8988T (cell line): ENCODE measurements at regions not wholly inside any gene's neighbourhood (a gene's known extent, or its start where the extent isn't known, plus 50 kb on each side); places are given as distances from the start of the nearest gene placed in this dataset.
"Not testable (repeated sequence)": the region's sequence is repeated elsewhere in the genome, so short reads cannot be mapped to it uniquely, and the experiment has no call there.

Experiments
- DNase-seq: peaks from one replicate; pipeline ENCODE4 v3.0.0; 2011

DNA sequence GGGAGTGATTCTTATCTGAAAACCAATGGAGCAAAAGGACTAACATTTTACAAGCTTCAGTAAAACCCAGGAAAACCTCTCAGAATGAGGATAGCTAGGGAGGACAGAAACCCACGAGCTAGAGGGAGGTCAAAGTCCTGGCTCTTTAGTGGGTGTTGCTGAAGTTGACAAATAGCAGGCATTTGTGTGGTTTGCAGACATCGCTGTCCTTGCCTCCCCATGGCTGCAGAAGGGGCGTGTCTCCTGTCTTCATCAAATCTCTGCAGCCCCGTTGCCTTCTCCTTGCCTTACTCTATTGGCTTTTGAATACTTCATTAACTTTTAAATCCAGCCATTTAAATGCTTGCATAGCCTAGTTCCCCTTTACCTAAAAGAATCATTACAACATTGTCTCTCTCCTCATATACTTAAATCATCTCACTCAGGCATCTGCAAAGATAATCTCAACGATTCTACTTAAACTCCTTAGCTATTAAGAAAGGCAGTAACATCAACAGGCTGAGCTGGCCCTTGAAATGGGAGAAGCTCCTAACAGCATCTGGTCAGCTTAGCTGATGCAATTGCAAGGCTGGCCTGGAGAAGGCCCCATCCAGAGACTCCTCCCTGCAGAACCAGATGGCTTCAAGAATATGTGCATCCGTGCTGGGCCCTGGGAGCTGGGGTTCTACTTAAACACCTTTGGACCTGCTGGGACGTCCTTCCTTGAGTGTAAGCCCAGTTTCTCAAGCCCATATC lies 152.8 kb upstream of the TAS2R1 start:
- DNase-seq, result no peak

- no peak for DNase-seq
These were observed 151.7 kb upstream of the TAS2R1 start for GRCh38 chr5:9781890-9782289.

DNA sequence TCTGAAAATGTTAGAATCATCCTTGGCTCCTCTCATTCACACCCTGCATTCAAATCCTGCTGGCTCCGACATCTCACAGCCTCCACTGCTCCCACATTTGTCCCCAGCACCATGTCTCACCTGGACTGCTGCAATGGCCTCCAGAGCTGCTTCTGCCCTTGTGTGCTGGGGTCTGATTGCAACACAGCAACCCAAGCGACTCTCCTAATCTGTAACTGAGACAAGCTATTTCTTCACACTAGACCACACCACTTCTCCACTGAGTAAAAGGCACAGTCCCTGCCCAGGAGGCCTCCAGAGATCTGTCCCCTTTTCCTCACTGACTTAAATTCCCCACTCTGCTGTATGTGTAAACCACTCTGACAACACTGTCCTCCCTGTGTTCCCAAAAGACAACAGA lies 151.1 kb upstream of the TAS2R1 start:
- DNase-seq, result no peak

DNA sequence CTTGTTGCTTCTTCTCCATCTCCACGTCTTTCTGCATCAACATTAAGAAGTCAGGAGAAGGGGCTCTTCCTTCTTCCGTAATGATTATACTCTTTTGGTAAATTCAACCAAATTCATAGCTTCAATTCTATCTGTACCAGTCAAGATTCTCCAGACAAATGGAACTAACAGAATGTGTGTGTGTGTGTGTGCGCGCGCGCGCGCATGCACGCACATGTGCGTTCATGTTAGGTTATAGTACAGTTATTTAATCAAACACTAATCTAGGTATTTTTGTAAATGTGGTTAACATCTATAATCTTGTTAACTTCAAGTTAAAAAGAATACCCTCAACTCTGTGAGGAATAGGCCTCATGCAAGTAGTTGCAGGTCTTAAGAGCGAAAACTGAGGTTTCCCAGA lies 150.3 kb upstream of the TAS2R1 start:
- no peak for DNase-seq

- no peak for DNase-seq
These were observed 146.4 kb upstream of the TAS2R1 start for GRCh38 chr5:9776525-9776924.

DNA sequence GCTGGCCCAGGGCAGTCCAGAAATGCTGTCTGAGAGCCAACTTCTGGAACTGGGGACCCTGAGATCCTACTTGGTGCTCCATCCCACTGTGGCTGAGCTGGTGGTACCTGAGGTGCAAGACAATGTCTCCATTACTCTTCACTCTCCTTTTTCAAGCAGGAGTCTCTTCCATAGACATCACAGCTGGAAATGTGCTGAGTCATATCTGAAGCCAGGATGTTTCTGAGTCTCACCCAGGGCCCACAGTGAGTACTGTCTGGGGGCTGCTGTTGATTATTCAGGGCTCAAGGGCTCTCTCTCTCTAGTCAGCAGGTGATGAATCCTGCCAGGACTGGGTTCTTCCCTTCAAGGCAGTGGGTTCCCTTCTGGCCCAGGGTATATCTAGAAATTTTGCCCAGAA lies 145.2 kb upstream of the TAS2R1 start:
- no peak for DNase-seq

GRCh38 chr5:9774472-9775079 lies 144.4 kb upstream of the TAS2R1 start:
- no peak for DNase-seq

- DNase-seq, result no peak
These were observed 140.9 kb upstream of the TAS2R1 start for GRCh38 chr5:9771079-9771478.

- DNase-seq, result no peak
These were observed 136.4 kb upstream of the TAS2R1 start for GRCh38 chr5:9766581-9766980.

DNA sequence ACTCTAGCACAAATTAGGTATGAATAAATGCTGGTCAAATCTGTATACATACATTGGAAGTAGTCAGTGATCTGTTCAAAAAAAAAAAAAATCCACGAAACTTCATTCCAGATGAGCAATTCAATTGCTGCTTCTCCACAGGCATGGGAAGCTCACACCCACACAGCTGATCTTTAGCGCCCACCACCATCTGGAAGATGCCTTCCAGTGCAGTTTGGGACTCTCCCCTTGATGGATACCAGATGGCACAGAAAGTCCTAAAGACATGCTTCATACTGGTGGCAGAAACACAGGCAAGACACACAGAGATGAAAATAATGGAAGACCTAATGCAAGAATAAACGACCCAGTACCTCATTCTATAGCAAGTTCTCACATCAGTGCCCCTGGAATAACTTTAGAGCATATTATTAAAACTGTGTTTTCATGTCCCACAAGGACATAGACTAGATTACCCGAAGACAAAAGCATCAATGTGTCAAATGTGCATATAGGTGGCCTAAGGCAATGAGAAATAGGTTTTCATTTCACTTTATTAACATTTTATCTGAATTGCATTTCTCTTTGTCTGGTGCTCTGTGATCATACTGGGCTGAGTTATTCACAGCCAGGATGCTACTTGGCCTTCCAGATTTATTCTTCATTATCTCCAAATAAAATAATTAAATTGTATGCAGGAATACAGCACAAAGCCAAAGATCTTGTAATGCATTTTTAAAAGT lies 135.4 kb upstream of the TAS2R1 start:
- DNase-seq, result no peak

DNA sequence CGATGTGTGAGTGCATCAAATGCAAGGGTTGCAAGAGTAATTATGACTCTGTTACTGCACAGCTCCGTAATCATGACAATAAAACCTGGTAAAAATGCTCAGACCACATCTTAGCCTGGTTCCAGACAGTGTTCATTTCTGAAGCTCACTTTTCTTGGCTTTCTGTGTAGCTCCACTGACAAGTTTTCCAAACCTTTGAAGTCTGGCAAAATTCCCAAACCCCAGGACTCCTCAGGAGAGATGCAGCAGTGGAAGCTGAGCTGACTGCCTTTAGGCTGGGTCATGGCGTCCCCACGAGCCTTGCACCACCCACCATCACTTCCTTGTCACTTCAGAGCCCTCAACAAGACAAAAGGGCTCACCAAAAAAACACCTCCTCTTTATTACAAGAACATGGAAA lies 131.6 kb upstream of the TAS2R1 start:
- DNase-seq, result no peak

DNA sequence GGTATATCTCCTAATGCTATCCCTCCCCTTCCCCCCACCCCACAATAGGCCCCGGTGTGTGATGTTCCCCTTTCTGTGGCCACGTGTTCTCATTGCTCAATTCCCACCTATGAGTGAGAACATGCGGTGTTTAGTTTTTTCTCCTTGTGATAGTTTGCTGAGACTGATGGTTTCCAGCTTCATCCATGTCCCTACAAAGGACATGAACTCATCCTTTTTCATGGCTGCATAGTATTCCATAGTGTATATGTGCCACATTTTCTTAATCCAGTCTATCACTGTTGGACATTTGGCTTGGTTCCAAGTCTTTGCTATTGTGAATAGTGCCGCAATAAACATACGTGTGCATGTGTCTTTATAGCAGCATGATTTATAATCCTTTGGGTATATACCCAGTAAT lies 122.5 kb upstream of the TAS2R1 start:
- DNase-seq, result not testable (repeated sequence)

- no peak for DNase-seq
These were observed 113.4 kb upstream of the TAS2R1 start for GRCh38 chr5:9743507-9743906.

- DNase-seq, result no peak
These were observed 112.7 kb upstream of the TAS2R1 start for GRCh38 chr5:9742848-9743247.

DNA sequence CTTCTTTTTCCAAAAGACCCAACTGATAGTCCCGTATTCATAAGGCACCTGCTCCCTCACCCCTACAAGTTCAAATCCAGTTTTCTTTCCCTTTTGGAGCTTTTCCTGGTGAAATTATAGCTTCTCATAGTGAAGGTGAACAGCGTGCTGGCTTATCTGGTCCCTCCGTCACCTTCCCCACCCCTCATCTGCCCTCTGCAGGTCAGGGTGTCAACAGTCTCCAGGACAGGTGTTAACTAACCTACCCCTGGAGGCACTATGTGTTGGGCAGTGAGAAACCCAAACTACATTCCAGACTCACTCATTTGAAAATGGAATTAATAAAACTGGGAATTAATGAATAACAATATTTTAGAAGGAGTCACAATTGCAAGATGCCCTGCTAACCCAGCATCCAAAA lies 109.0 kb upstream of the TAS2R1 start:
- DNase-seq, result no peak

GRCh38 chr5:9737265-9737664 lies 107.1 kb upstream of the TAS2R1 start:
- DNase-seq, result no peak

GRCh38 chr5:9733486-9733885 lies 103.3 kb upstream of the TAS2R1 start:
- no peak for DNase-seq

GRCh38 chr5:9731159-9731558 lies 101.0 kb upstream of the TAS2R1 start:
- DNase-seq, result no peak

GRCh38 chr5:9728261-9728660 lies 98.1 kb upstream of the TAS2R1 start:
- DNase-seq, result no peak

DNA sequence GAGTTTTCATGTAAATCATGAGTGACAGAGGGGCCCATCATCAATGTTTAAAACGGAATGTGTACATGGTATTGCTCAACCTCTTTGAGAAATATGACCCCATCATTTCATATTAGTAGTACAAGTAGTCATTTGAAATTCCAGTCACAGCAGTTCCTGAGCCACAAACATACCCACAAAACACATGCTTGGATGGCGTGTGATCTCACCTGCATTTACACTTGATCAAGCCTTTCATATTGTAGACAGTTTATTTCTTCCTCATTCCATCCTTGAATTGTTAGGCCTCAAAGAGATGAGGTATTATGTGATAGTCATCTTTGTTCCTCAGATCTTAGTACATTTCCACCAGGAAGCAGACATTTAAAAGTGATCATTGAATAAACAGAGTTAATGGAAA lies 96.8 kb upstream of the TAS2R1 start:
- no peak for DNase-seq

DNA sequence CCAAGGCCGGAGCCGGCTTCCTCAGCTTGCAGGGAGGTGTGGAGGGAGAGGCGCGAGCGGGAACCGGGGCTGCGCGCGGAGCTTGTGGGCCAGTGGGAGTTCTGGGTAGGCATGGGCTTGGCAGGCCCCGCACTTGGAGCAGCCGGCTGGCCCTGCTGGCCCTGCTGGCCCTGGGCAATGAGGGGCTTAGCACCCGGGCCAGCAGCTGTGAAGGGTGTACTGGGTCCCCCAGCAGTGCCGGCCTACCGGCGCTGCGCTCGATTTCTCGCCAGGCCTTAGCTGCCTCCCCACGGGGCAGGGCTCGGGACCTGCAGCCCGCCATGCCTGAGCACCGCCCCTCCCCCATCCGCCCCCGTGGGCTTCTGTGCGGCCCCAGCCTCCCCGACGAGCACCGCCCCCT lies 95.1 kb upstream of the TAS2R1 start:
- not testable (repeated sequence) for DNase-seq

DNA sequence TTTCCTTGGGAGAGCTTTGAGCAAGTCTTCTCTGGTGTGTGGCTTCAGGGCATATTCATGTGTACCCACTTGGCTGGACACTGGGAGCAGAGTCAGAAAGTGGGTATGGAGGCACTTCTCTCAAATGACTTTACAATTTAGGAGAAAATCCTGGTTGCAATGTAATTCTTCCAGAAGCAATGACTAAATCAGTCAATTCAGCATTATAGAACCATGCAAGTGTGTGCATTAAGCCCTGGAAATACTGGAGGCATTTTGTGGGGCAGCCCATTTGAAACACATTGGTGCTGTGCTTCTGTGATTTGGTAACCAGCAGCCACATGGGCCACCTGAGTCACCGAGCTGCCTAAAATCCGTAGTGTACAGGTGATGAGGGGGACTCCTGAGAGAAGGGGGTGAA lies 94.6 kb upstream of the TAS2R1 start:
- DNase-seq, result no peak

- no peak for DNase-seq
These were observed 92.5 kb upstream of the TAS2R1 start for GRCh38 chr5:9722601-9723180.

GRCh38 chr5:9721161-9721560 lies 91.0 kb upstream of the TAS2R1 start:
- no peak for DNase-seq
